ENCODE measurements at regions not wholly inside any gene's neighbourhood (a gene's known extent, or its start where the extent isn't known, plus 50 kb on each side); places are given as distances from the start of the nearest gene placed in this dataset.

DNA sequence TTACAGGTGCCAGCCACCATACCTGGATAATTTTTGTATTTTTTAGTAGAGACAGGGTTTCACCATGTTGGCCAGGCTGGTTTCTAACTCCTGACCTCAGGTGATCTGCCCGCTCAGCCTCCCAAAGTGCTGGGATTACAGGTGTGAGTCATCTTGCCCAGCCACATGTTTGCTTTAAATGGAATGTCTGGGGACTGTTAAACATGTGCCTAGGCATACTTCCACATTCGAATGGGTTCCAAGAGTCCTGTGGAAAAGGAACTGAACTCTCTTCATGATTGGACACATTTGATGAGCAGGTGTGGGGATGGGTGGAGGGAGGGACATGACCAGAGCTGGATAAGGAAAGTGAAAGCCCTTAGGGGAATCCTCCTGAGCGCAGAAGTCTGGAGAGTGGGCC lies 58.4 kb upstream of the GREB1L start:
- TF ChIP-seq POLR2AphosphoS5 (IDR thresholded peaks at IDR 0.05; ENCODE audit: low read depth, low read length) (no peak), TAF1 (IDR thresholded peaks at IDR 0.05; ENCODE audit: low read depth, low read length) (no peak), PAX5 (IDR thresholded peaks at IDR 0.05; ENCODE audit: insufficient read depth, low read length, severe bottlenecking) (no peak), POLR2A (IDR thresholded peaks at IDR 0.05; ENCODE audit: low read depth, low read length) (no peak), SPI1 (IDR thresholded peaks at IDR 0.05; ENCODE audit: low read depth, low read length) (no peak), POU2F2 (IDR thresholded peaks at IDR 0.05; ENCODE audit: low read depth, low read length) (no peak)
- no peak for FAIRE-seq
- no peak for DNase-seq (ENCODE audit: insufficient read length, low spot score)

DNA sequence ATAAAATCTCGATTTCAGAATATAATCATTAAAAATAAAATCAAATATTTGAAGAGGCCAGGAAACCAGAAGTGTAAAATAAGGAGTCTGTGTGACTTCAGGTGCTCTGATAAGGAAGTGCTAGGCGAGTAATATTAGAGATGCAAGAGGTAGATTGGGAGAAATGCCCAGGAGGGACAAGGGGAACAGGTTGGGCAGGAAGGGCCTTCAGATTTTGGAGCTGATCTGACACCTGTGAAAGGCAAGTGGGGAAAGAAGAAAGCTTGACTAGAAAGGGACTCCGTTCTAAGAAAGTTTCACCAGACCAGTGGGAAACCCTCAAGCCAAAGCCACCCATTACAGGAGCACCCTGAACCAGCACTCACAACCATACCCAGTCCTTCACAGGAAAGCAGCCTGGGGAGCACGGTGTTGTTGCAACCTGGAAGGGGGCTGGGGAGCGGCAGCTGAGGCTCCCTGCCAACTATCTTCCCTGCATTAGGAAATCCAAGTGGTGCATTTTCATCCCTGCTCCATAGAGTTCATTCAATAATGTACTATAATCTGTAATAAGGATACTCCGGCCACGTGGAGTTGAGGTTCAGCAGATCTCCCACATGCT lies 57.5 kb upstream of the GREB1L start:
- TF ChIP-seq POLR2AphosphoS5 (IDR thresholded peaks at IDR 0.05; ENCODE audit: low read depth, low read length) (no peak), SPI1 (IDR thresholded peaks at IDR 0.05; ENCODE audit: low read depth, low read length) (no peak), POLR2A (IDR thresholded peaks at IDR 0.05; ENCODE audit: low read depth, low read length) (no peak), TAF1 (IDR thresholded peaks at IDR 0.05; ENCODE audit: low read depth, low read length) (no peak), POU2F2 (IDR thresholded peaks at IDR 0.05; ENCODE audit: low read depth, low read length) (no peak), PAX5 (IDR thresholded peaks at IDR 0.05; ENCODE audit: insufficient read depth, low read length, severe bottlenecking) (no peak)
- DNase-seq (ENCODE audit: insufficient read length, low spot score) (no peak), FAIRE-seq (no peak)

DNA sequence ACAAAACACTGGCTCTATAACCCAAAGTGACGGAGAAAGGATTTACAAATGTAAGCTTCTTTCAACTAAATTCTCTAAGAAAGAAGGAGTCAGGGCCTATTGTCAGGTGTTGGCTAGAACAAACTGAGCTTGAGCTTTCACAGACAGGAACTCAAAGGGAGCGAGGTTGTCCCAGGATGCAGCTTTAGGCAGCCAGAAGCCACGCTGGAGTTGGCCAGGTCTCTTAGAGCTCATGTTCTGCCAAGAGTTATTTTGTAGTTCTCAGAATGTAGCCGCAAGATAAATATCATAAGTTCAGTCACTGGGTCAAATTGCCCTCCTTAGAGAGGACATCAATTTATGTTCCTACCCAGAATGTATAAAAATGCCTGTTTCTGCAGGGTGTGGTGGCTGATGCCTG lies 54.1 kb upstream of the GREB1L start:
- DNase-seq (ENCODE audit: insufficient read length, low spot score) (no peak), FAIRE-seq (no peak)
- TF ChIP-seq POLR2AphosphoS5 (IDR thresholded peaks at IDR 0.05; ENCODE audit: low read depth, low read length), result no peak
- TF ChIP-seq POU2F2 (IDR thresholded peaks at IDR 0.05; ENCODE audit: low read depth, low read length), result no peak
- no peak for TF ChIP-seq TAF1 (IDR thresholded peaks at IDR 0.05; ENCODE audit: low read depth, low read length)
- TF ChIP-seq SPI1 (IDR thresholded peaks at IDR 0.05; ENCODE audit: low read depth, low read length), result no peak
- no peak for TF ChIP-seq POLR2A (IDR thresholded peaks at IDR 0.05; ENCODE audit: low read depth, low read length)
- no peak for TF ChIP-seq PAX5 (IDR thresholded peaks at IDR 0.05; ENCODE audit: insufficient read depth, low read length, severe bottlenecking)

DNA sequence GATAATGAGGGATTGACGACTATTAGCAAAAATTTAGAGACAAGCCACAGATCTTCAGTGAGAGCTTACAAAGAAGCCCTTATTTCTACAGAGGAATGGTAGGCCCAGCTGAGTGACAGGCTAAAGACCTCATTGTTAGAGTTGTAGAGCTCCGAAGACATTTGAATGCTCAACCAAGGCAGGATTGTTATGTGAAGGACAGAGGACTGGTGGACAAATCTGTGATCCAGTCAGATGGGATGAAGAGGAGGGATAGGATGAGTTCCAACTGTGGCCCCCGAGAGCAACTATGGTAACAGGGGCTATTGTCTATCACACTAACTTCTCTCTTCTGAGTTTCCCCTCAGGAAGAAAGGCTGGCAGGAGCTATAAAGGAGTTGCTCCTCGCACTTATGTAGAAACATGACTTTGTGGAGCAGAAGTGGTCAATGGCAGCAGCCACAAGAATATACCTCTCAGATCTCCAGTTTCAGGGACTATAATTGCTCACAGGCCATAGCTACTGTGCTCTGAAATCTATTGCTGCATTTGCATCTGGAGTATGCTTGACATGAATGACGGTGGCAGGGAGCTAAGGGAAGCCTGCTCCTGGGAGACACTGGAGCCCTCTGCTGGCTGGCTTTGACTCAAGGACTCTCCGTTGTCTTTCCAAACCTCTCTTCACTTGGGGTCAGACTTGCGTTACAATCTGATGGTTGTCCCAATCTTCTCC lies 50.3 kb upstream of the GREB1L start:
- DNase-seq (ENCODE audit: insufficient read length, low spot score) (no peak), FAIRE-seq (no peak)
- no peak for TF ChIP-seq TAF1 (IDR thresholded peaks at IDR 0.05; ENCODE audit: low read depth, low read length)
- TF ChIP-seq SPI1 (IDR thresholded peaks at IDR 0.05; ENCODE audit: low read depth, low read length), result no peak
- TF ChIP-seq POU2F2 (IDR thresholded peaks at IDR 0.05; ENCODE audit: low read depth, low read length), result no peak
- no peak for TF ChIP-seq POLR2A (IDR thresholded peaks at IDR 0.05; ENCODE audit: low read depth, low read length)
- TF ChIP-seq PAX5 (IDR thresholded peaks at IDR 0.05; ENCODE audit: insufficient read depth, low read length, severe bottlenecking), result no peak
- TF ChIP-seq POLR2AphosphoS5 (IDR thresholded peaks at IDR 0.05; ENCODE audit: low read depth, low read length), result no peak
